OCI-LY1 (cell line): ENCODE measurements at regions not wholly inside any gene's neighbourhood (a gene's known extent, or its start where the extent isn't known, plus 50 kb on each side); places are given as distances from the start of the nearest gene placed in this dataset.

ENCODE experiments used
- H2AFZ ChIP-seq: fragments of 200-600 bp; sonication (generic), shearing (Covaris generic); 2 replicates; pipeline ENCODE4 v1.6.0; 2014; ENCODE audit warnings: antibody characterized with exemption, mild to moderate bottlenecking, low read length
- H3F3A ChIP-seq: fragments of 200-600 bp; sonication (generic), shearing (Covaris generic); 2 replicates; pipeline ENCODE4 v1.6.0; 2014; ENCODE audit warnings: mild to moderate bottlenecking, antibody characterized with exemption, low read length, moderate library complexity; ENCODE audit not compliant: insufficient read depth
- H3K27ac ChIP-seq: fragments of 200-600 bp; sonication (generic); 2 replicates; pipeline ENCODE4 v1.5.1; 2014; ENCODE audit warnings: low read length, mixed run types, mild to moderate bottlenecking, low read depth; ENCODE audit not compliant: poor library complexity, severe bottlenecking
- H3K27me3 ChIP-seq: fragments of 200-600 bp; sonication (generic); 2 replicates; pipeline ENCODE4 v1.6.0; 2014; ENCODE audit warnings: antibody characterized with exemption, mild to moderate bottlenecking, low read length, moderate library complexity; ENCODE audit not compliant: insufficient read depth
- H3K36me3 ChIP-seq: fragments of 200-600 bp; sonication (generic); 2 replicates; pipeline ENCODE4 v1.6.1; 2014; ENCODE audit warnings: mild to moderate bottlenecking, antibody characterized with exemption, low read length, moderate library complexity, mixed read lengths; ENCODE audit not compliant: insufficient read depth
- H3K4me1 ChIP-seq: fragments of 200-600 bp; sonication (generic); 2 replicates; pipeline ENCODE4 v1.5.1; 2014; ENCODE audit warnings: mild to moderate bottlenecking, low read length, moderate library complexity; ENCODE audit not compliant: insufficient read depth, severe bottlenecking
- H3K4me2 ChIP-seq: fragments of 200-600 bp; sonication (generic), shearing (Covaris generic); 2 replicates; pipeline ENCODE4 v1.6.1; 2014; ENCODE audit warnings: low read length
- H3K4me3 ChIP-seq: fragments of 200-600 bp; sonication (generic); 2 replicates; pipeline ENCODE4 v1.5.1; 2014; ENCODE audit warnings: low read length, low read depth, mild to moderate bottlenecking, mixed read lengths; ENCODE audit not compliant: poor library complexity, severe bottlenecking
- H3K79me2 ChIP-seq: fragments of 200-600 bp; shearing (Covaris generic); 2 replicates; pipeline ENCODE4 v1.6.1; 2016; ENCODE audit warnings: mixed run types, low read length, mixed read lengths; ENCODE audit not compliant: insufficient read depth
- H3K9ac ChIP-seq: fragments of 200-600 bp; sonication (generic), shearing (Covaris generic); 2 replicates; pipeline ENCODE4 v1.6.1; 2014; ENCODE audit warnings: mild to moderate bottlenecking, low read length, mixed read lengths
- H3K9me2 ChIP-seq: fragments of 200-600 bp; sonication (generic), shearing (Covaris generic); 2 replicates; pipeline ENCODE4 v1.6.1; 2014; ENCODE audit warnings: low read depth, mild to moderate bottlenecking, low read length, mixed read lengths
- H3K9me3 ChIP-seq: fragments of 200-600 bp; shearing (Covaris generic); 2 replicates; pipeline ENCODE4 v1.6.1; 2014; ENCODE audit warnings: low read length, mixed read lengths
- H4K20me1 ChIP-seq: fragments of 200-600 bp; sonication (generic), shearing (Covaris generic); 2 replicates; pipeline ENCODE4 v1.6.0; 2016; ENCODE audit warnings: mild to moderate bottlenecking, low read length; ENCODE audit not compliant: insufficient read depth
- CTCF ChIP-seq: fragments of 200-600 bp; sonication (generic), shearing (Covaris generic); IDR thresholded peaks from 2 replicates; pipeline ENCODE4 v1.5.1; 2017; ENCODE audit warnings: mild to moderate bottlenecking, antibody characterized with exemption, low read length, moderate library complexity, mixed read lengths
- EZH2 ChIP-seq: fragments of 200-600 bp; sonication (generic), shearing (Covaris generic); IDR thresholded peaks from 2 replicates; pipeline ENCODE4 v1.8.0; 2017; ENCODE audit warnings: borderline replicate concordance, mixed run types, mild to moderate bottlenecking, antibody characterized with exemption, low read length, moderate library complexity, mixed read lengths

- Histone ChIP-seq H3K4me2 (no peak overlapping the region), H3K27me3 (no peaks in the 10 kb centered on the region), H3K9me2 (no peaks in the 10 kb centered on the region), H3K9ac (no peak overlapping the region), H3K79me2 (no peaks in the 10 kb centered on the region), H3F3A (no peaks in the 10 kb centered on the region), H4K20me1 (no peaks in the 10 kb centered on the region), H3K9me3 (no peaks in the 10 kb centered on the region), H3K4me3 (no peak overlapping the region), H3K27ac (no peak overlapping the region), H3K36me3 (no peaks in the 10 kb centered on the region), H3K4me1 (no peaks in the 10 kb centered on the region), H2AFZ (no peak overlapping the region)
- no peak for TF ChIP-seq EZH2
- no peak; the same call in 1 of the 2 replicates for TF ChIP-seq CTCF
Measured at GRCh38 chrX:99271641-99272040, 1138.4 kb downstream of the PCDH19 start.

- TF ChIP-seq CTCF (no peak), EZH2 (no peak)
- no peaks in the 10 kb centered on the region for H3K9me3 ChIP-seq
- H3K27me3 ChIP-seq = no peaks in the 10 kb centered on the region
- H2AFZ ChIP-seq = no peak overlapping the region
- no peak overlapping the region for H3K4me3 ChIP-seq
- H3K79me2 ChIP-seq = no peaks in the 10 kb centered on the region
- H4K20me1 ChIP-seq = no peaks in the 10 kb centered on the region
- H3K9me2 ChIP-seq = no peaks in the 10 kb centered on the region
- H3K4me1 ChIP-seq = no peaks in the 10 kb centered on the region
- H3K36me3 ChIP-seq = no peaks in the 10 kb centered on the region
- no peak overlapping the region for H3K9ac ChIP-seq
- H3K4me2 ChIP-seq = no peak overlapping the region
- H3K27ac ChIP-seq = no peak overlapping the region
- H3F3A ChIP-seq = no peaks in the 10 kb centered on the region
Measured at GRCh38 chrX:99266255-99266654, 1143.8 kb downstream of the PCDH19 start.

GRCh38 chrX:99248180-99248579, 1161.9 kb downstream of the PCDH19 start:
- Histone ChIP-seq H4K20me1 (no peaks in the 10 kb centered on the region), H3K9me3 (no peaks in the 10 kb centered on the region), H3K4me2 (no peak overlapping the region), H3K4me1 (no peaks in the 10 kb centered on the region), H3K79me2 (no peaks in the 10 kb centered on the region), H2AFZ (no peak overlapping the region), H3K36me3 (no peaks in the 10 kb centered on the region), H3F3A (no peaks in the 10 kb centered on the region), H3K4me3 (no peak overlapping the region), H3K27me3 (no peaks in the 10 kb centered on the region), H3K9me2 (no peaks in the 10 kb centered on the region), H3K27ac (no peak overlapping the region), H3K9ac (no peak overlapping the region)
- TF ChIP-seq CTCF (no peak), EZH2 (no peak)
